Activated CD4-positive, alpha-beta memory T cell treated with anti-CD3 and anti-CD28 coated beads, Interleukin-2, amount 10 ng/mL, durations not matched to agents 7 days and 5 days (primary cell): ENCODE measurements at regions not wholly inside any gene's neighbourhood (a gene's known extent, or its start where the extent isn't known, plus 50 kb on each side); places are given as distances from the start of the nearest gene placed in this dataset.

Source experiments
- CTCF ChIA-PET: fragments of 350-600 bp; sonication (Branson Sonifier 250); formaldehyde crosslinking; loops from one replicate; lab custom pipeline; 2021; ENCODE audit warnings: antibody characterized with exemption, inconsistent platforms; lab: Charles Lee
- POLR2A ChIA-PET: fragments of 350-600 bp; sonication (Branson Sonifier 250); formaldehyde crosslinking; loops from one replicate; lab custom pipeline; 2021; ENCODE audit warnings: antibody characterized with exemption; lab: Charles Lee
- DNase-seq: peaks from one replicate; pipeline ENCODE4 v3.0.0-alpha.2; 2020
- H3K27ac Mint-ChIP-seq: one replicate; pipeline ENCODE4 v1.8.0; 2021; ENCODE audit warnings: mild to moderate bottlenecking, mixed read lengths
- H3K27me3 Mint-ChIP-seq: one replicate; pipeline ENCODE4 v1.8.0; 2021; ENCODE audit warnings: mixed read lengths
- H3K36me3 Mint-ChIP-seq: one replicate; pipeline ENCODE4 v1.8.0; 2021; ENCODE audit warnings: low read depth, mixed read lengths
- H3K4me1 Mint-ChIP-seq: one replicate; pipeline ENCODE4 v1.8.0; 2021; ENCODE audit warnings: mixed read lengths
- H3K4me3 Mint-ChIP-seq: one replicate; pipeline ENCODE4 v1.8.0; 2021; ENCODE audit warnings: mild to moderate bottlenecking, mixed read lengths
- H3K9me3 Mint-ChIP-seq: one replicate; pipeline ENCODE4 v1.8.0; 2021; ENCODE audit warnings: mixed read lengths

DNA sequence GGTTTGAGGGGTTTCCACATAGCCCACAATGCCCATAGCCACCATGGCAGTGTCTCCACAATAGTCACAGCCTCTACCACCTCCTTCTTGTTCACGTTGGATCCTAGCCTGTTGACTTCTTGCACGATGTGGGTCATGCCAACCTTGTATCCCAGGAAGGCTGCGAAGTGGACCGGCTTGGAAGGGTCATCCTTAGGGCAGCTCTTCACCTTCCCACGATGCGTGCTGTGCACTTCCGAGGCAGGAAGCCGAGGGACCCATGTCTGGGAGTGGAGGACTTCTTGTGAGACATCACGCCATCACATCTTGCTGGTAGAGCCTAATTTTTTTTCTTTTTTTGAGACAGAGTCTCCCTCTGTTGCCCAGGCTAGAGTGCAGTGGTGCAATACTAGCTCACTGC lies 144.6 kb upstream of the ASB18 start:
- DNase-seq: no peak
- POLR2A ChIA-PET: no interaction called here
- CTCF ChIA-PET: no interaction called here
- H3K27ac Mint-ChIP-seq: no peak overlapping the region
- H3K27me3 Mint-ChIP-seq: peaks cover 2% of the 10 kb centered on the region
- no peaks in the 10 kb centered on the region for H3K4me1 Mint-ChIP-seq
- H3K9me3 Mint-ChIP-seq: no peaks in the 10 kb centered on the region
- no peak overlapping the region for H3K4me3 Mint-ChIP-seq
- no peaks in the 10 kb centered on the region for H3K36me3 Mint-ChIP-seq

DNA sequence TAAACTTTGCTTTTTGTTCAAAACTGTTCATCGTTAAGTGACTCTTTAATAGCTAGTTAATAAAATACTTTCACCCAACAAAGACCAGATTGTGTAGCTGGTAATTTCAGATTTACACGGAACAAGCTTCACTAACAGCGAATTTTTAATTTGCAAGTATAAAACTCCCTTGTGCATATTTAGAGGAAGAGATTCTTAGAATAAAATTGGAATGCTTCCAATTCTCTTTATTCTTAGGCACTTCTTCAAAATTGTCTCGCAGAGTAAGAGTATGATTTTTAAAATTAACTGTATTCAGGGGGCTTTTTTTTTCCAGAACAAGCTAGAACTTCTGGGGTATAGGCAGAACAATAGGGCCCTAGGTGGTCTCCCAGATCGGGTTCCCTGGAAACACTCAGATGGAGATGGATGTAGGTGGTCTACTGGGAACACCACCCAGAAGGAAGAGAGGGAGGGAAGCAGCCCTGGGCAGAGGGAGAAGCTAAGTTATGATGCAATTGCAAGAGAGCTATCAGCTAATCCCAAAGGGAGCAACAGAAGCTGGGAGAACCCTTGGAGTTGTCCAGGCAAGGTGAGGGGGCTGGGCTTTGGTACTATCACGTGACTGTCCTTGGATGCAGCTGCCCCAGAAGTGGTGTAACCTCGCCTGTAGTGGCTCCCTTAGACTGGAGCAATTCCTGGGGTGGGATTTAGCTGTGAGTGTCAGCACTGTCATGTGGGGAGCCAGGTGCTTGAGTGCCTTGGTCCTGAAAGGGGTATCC lies 151.7 kb upstream of the ASB18 start:
- Mint-ChIP-seq H3K27me3 (peaks cover 6% of the 10 kb centered on the region), H3K36me3 (no peaks in the 10 kb centered on the region), H3K4me3 (no peak overlapping the region), H3K9me3 (no peaks in the 10 kb centered on the region), H3K27ac (no peak overlapping the region), H3K4me1 (no peaks in the 10 kb centered on the region)
- no peak for DNase-seq
- ChIA-PET POLR2A (no interaction called here), CTCF (no interaction called here)

DNA sequence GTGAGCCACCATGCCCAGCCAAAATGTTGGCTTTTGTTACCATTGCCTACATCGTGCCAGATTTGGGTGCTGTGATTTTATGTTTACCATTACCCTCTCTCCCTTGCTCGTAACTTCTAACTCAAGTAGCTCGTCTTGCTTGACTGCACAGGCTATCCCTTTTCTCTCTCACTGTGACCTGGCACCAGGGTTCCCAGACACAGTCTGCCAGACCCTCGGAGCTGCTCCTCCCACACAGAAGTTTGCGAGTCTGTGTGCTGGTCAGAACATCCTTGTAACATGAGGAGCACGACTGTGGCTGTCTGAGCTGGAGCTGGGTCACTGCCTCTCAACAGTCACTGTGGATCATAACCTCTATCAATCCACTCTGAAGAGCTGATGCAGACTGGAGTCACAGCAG lies 152.5 kb upstream of the ACKR3 start:
- no peaks in the 10 kb centered on the region for H3K36me3 Mint-ChIP-seq
- H3K4me3 Mint-ChIP-seq: no peak overlapping the region
- H3K27ac Mint-ChIP-seq: no peak overlapping the region
- peaks cover 11% of the 10 kb centered on the region for H3K27me3 Mint-ChIP-seq
- ChIA-PET POLR2A (no interaction called here), CTCF (no interaction called here)
- H3K9me3 Mint-ChIP-seq: no peaks in the 10 kb centered on the region
- no peak for DNase-seq
- H3K4me1 Mint-ChIP-seq: no peaks in the 10 kb centered on the region

DNA sequence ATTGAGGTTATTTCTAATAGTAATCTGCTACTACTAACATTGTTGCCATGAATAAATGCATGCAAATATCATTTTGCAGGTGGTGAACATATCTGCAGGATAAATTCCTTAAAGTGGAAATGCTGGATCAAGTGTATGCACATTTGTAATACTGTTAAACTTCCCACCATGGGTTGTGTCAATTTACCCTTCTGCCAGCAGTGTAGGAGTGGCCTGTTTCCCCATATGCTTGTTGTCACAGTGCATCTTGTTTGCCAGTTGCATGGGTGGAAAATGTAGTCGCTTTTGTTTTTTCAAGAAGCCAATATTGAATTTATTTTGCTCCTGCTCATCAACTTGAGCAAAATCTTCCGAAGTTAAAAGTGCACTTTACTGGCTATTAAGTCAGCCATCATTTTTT lies 139.0 kb upstream of the ACKR3 start:
- peaks cover 29% of the 10 kb centered on the region for H3K27me3 Mint-ChIP-seq
- ChIA-PET CTCF (no interaction called here), POLR2A (no interaction called here)
- no peaks in the 10 kb centered on the region for H3K36me3 Mint-ChIP-seq
- DNase-seq: no peak
- H3K27ac Mint-ChIP-seq: no peak overlapping the region
- H3K4me3 Mint-ChIP-seq: no peak overlapping the region
- H3K4me1 Mint-ChIP-seq: no peaks in the 10 kb centered on the region
- H3K9me3 Mint-ChIP-seq: no peaks in the 10 kb centered on the region

DNA sequence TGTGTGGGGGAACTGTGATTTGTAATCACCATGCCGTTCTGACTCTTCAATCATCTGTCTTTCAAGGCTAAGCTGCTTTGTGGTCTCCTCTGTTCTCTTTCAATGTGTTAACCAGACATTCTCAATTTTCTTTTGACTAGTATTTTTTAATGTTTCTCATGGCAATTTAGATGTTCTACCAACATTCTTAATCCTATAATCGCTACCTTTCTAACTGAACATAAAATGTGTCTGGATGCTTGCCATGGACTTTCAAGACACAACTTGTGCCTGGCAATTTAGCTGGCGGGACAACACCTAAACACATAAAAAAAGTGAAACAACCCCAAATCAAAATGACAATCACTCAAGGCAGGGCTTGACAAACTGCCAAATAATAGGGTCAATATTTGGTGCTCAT lies 135.0 kb upstream of the ACKR3 start:
- no peak for DNase-seq
- H3K27me3 Mint-ChIP-seq: peaks cover 21% of the 10 kb centered on the region
- H3K4me1 Mint-ChIP-seq: no peaks in the 10 kb centered on the region
- ChIA-PET POLR2A (no interaction called here), CTCF (no interaction called here)
- H3K9me3 Mint-ChIP-seq: no peaks in the 10 kb centered on the region
- H3K36me3 Mint-ChIP-seq: no peaks in the 10 kb centered on the region
- no peak overlapping the region for H3K4me3 Mint-ChIP-seq
- H3K27ac Mint-ChIP-seq: no peak overlapping the region

DNA sequence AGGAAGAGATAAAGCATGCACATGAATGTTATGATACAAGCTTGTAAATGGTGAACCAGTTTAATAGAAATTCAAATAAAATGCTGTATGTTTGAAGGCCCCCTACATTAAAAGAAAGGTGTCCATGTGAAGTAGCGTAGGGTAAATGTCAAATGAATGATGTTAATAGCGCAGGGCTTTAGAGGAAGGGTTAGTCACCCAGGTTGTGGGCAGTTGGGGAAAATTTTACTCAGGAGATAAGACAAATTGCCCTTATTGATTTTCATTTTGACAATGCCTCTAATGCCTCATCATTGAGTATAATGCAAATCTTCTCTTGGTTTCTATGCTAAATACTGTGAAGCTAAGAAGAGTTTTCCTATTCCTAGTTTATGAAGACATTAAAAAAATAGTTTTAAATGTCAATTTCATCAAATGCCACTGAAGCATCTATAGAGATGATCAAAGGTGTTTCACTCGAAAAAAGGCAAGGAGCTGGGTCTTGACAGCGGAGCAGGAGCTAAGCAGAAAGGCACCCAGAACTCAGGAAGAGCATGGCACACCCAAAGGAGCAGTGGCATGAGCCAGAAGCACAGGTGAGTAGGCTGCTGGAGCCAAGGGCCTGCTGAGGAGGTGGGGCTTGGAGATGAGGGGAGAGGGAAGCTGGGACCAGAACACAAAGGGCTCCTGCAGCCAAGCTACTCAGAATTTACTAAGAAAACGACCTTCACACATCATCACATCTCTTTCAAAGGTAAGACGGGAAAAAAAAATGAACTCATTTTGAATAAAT lies 129.3 kb upstream of the ACKR3 start:
- Mint-ChIP-seq H3K27me3 (peaks cover 12% of the 10 kb centered on the region), H3K9me3 (no peaks in the 10 kb centered on the region), H3K4me1 (no peaks in the 10 kb centered on the region), H3K4me3 (no peak overlapping the region), H3K36me3 (no peaks in the 10 kb centered on the region), H3K27ac (no peak overlapping the region)
- ChIA-PET POLR2A (no interaction called here), CTCF (no interaction called here)
- DNase-seq: no peak

DNA sequence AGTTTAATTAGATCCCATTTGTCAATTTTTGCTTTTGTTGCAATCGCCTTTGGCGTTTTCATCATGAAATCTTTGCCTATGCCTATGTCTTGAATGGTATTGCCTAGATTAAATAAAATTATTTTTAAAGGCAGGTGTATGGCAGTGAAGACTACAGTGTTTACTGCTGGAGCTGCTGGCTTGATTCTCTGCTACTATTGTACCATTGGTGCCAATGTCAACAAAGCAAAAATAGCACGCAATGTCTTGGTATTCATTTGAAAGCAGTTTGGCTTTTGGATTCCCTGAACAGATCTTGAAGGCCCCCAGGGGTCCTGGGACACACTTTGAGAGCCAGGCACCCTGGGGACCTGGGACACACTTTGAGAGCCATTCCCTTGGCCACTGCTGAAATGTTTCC lies 125.4 kb upstream of the ACKR3 start:
- no peak overlapping the region for H3K27ac Mint-ChIP-seq
- DNase-seq: no peak
- no peaks in the 10 kb centered on the region for H3K9me3 Mint-ChIP-seq
- ChIA-PET POLR2A (no interaction called here), CTCF (no interaction called here)
- no peak overlapping the region for H3K4me3 Mint-ChIP-seq
- no peaks in the 10 kb centered on the region for H3K36me3 Mint-ChIP-seq
- peaks cover 13% of the 10 kb centered on the region for H3K27me3 Mint-ChIP-seq
- no peaks in the 10 kb centered on the region for H3K4me1 Mint-ChIP-seq

DNA sequence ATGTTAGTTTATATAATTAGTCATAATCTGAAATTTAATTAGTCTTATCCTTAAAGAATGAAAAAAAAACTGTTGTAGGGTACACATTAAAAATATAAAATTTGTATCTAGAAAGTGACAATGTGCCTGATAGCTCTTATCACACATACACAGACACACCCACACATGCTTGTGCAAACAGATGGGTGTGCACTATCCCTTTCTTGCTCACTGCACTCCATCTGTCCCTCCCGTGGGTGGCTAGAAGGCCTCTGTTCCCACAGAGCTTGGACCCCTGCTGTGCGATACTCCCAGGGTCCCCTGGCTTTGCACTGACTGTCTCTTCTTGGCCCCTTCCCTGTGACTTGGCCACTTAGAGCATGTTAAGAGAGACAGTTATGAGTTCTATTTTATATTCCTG lies 123.9 kb upstream of the ACKR3 start:
- DNase-seq: no peak
- Mint-ChIP-seq H3K4me1 (no peaks in the 10 kb centered on the region), H3K4me3 (no peak overlapping the region), H3K27me3 (peaks cover 5% of the 10 kb centered on the region), H3K36me3 (no peaks in the 10 kb centered on the region), H3K27ac (no peak overlapping the region), H3K9me3 (no peaks in the 10 kb centered on the region)
- ChIA-PET CTCF (no interaction called here), POLR2A (no interaction called here)

DNA sequence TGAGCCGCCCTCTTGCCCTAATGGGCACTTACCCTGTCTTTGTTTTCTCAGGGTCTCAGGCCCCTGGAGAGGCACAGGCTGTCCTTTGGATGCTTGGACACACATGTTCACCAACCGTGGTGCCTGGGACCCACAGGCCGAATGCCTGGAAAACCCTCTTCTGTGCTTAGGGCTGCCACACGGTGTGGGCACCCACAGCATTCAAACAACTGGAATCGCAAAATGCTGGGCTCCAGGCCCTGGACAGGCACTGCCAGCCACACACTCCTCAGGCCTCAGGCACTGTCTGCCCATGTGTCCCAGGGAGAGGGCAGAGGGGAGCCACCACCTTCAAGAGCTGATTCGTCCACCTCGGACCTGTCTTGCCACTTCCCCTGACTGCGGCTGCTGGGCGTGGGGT lies 123.1 kb upstream of the ACKR3 start:
- ChIA-PET CTCF (no interaction called here), POLR2A (no interaction called here)
- H3K4me3 Mint-ChIP-seq: no peak overlapping the region
- no peaks in the 10 kb centered on the region for H3K9me3 Mint-ChIP-seq
- peaks cover 2% of the 10 kb centered on the region for H3K27me3 Mint-ChIP-seq
- DNase-seq: no peak
- no peak overlapping the region for H3K27ac Mint-ChIP-seq
- H3K4me1 Mint-ChIP-seq: no peaks in the 10 kb centered on the region
- H3K36me3 Mint-ChIP-seq: no peaks in the 10 kb centered on the region

DNA sequence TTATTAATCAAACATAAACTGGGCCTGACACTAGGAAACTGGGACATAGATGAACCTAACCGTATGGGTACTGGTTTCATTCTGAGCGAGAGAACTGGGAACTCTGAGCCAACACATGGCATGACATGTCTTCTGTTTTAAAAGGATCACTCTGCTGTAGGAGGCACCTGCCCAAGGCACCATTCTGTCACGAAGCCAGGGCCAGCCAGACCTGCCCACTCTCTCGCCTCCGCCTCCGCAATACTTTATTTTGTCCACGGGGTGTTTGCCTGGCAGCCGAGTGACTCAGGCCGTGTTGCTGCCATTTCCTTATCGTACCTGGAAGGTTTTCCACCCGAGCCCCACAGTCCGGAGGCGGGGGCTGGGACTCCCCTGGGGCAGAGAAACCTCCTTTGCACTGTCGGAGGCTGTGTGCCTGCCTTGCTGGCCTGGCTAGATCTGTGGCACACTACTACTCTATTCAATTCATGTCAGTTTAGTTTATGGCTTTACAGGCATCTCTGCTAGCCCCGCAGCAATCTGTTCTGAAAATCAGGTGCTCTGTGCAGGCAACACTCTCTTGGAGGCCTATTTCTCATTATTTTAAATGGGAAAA lies 120.4 kb upstream of the ACKR3 start:
- Mint-ChIP-seq H3K9me3 (no peaks in the 10 kb centered on the region), H3K27me3 (peaks cover 7% of the 10 kb centered on the region)
- DNase-seq: no peak

DNA sequence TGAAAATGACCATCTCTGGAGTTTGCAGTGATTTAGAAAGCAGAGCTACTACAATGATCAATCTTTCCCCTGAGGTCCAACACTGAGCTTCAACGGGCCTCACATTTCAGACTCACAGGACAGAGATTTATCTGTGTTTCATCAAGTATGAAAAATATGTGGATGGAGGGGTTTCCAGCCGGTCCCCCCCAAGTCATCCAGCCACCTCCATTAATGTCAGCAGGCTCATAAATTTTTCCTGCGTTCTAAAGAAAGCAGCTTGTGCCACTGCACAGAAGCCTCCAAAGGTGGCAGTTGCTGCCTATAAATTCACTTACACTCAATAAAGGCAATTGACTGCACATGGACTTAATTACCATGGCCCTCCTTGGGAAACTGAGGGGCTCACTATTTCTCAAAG lies 117.4 kb upstream of the ACKR3 start:
- H3K4me3 Mint-ChIP-seq: no peak overlapping the region
- H3K9me3 Mint-ChIP-seq: no peaks in the 10 kb centered on the region
- no peak for DNase-seq
- H3K4me1 Mint-ChIP-seq: no peaks in the 10 kb centered on the region
- peaks cover 10% of the 10 kb centered on the region for H3K27me3 Mint-ChIP-seq
- H3K27ac Mint-ChIP-seq: no peak overlapping the region
- POLR2A ChIA-PET: interaction anchor here (0.5 kb wide), 1 partner anchor 1168 kb away, joined by 3 read pairs; no protein-coding TSS in a partner anchor
- H3K36me3 Mint-ChIP-seq: no peaks in the 10 kb centered on the region
- CTCF ChIA-PET: no interaction called here

More for the DNA sequence above, 120.4 kb upstream of the ACKR3 start:
- H3K27ac Mint-ChIP-seq: no peak overlapping the region
- H3K4me3 Mint-ChIP-seq: no peak overlapping the region
- ChIA-PET CTCF (no interaction called here), POLR2A (no interaction called here)
- no peaks in the 10 kb centered on the region for H3K36me3 Mint-ChIP-seq
- H3K4me1 Mint-ChIP-seq: no peaks in the 10 kb centered on the region

DNA sequence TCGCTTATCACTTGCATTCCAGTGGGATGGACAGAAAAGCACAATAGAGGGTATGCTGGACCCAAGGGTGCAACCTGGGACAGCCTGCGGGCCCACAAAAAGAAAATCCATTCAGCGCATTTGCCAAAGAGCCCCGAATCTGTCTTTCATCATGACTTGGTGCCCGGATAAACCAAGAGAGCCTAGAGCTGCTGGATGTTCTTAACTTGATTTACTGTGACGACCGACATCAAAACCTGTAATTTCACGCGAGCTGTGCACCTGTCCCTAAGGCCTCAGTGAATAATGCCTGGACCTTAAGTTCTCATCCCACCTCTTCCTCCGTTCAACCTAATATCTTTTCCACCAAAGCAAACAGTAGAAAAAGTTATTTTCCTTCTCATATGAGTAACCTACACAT lies 115.5 kb upstream of the ACKR3 start:
- Mint-ChIP-seq H3K27me3 (peaks cover 10% of the 10 kb centered on the region), H3K27ac (no peak overlapping the region), H3K4me3 (no peak overlapping the region), H3K4me1 (no peaks in the 10 kb centered on the region), H3K36me3 (no peaks in the 10 kb centered on the region), H3K9me3 (no peaks in the 10 kb centered on the region)
- CTCF ChIA-PET: no interaction called here
- DNase-seq: no peak
- POLR2A ChIA-PET: interaction anchor here (0.7 kb wide), 1 partner anchor 119 kb away, joined by 3 read pairs; no protein-coding TSS in a partner anchor

DNA sequence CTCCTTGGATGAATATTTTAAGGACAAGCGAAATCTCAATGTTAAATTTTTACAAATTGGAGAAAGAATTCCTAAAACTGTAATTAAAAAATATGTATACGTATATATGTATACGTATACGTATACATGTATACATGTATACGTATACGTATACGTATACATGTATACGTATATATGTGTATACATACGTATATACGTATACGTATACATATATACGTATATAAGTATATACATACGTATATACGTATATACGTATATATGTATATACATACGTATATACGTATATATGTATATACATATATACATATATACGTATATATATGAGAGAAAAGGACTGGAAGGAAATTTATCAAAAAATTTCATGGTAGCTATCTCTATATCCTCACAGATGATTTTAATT lies 110.2 kb upstream of the ACKR3 start:
- Mint-ChIP-seq H3K4me3 (no peak overlapping the region), H3K27me3 (peaks cover 4% of the 10 kb centered on the region), H3K27ac (no peak overlapping the region), H3K9me3 (no peaks in the 10 kb centered on the region), H3K36me3 (no peaks in the 10 kb centered on the region), H3K4me1 (no peaks in the 10 kb centered on the region)
- POLR2A ChIA-PET: no interaction called here
- CTCF ChIA-PET: no interaction called here
- DNase-seq: no peak
